ENCODE measurements at regions not wholly inside any gene's neighbourhood (a gene's known extent, or its start where the extent isn't known, plus 50 kb on each side); places are given as distances from the start of the nearest gene placed in this dataset.

GRCh38 chr3:107963581-107963980 is 127.2 kb downstream of the CD47 start:
- Histone ChIP-seq H2BK12ac (ENCODE audit: insufficient read length, low read depth, low read length) (no peak overlapping the region), H3K14ac (ENCODE audit: insufficient read depth, low read length) (no peak overlapping the region), H3K27ac (ENCODE audit: insufficient read length, low read depth, low read length) (no peak overlapping the region), H3K9ac (ENCODE audit: extremely low read depth, insufficient read length, low read length) (no peak overlapping the region), H4K8ac (replicated peaks; ENCODE audit: insufficient read length, low read depth, low read length) (no peak overlapping the region), H3K79me1 (ENCODE audit: insufficient read depth, low read depth, low read length, poor library complexity, severe bottlenecking) (no peaks in the 10 kb centered on the region), H3K27me3 (ENCODE audit: insufficient read depth, low read length) (no peaks in the 10 kb centered on the region), H3K4ac (ENCODE audit: low read depth, low read length) (no peak overlapping the region), H3K4me2 (ENCODE audit: insufficient read depth, insufficient read length, low read length) (no peak overlapping the region), H3K23ac (ENCODE audit: insufficient read length, low read depth, low read length) (no peak overlapping the region), H2AFZ (ENCODE audit: low read length) (no peak overlapping the region), H3K56ac (ENCODE audit: insufficient read length, low read depth, low read length) (no peak overlapping the region), H2BK5ac (ENCODE audit: insufficient read length, low read length) (no peak overlapping the region), H3K79me2 (ENCODE audit: insufficient read depth, low read length) (no peaks in the 10 kb centered on the region), H3K9me3 (ENCODE audit: control insufficient read depth, low read depth, low read length) (no peaks in the 10 kb centered on the region), H4K91ac (ENCODE audit: insufficient read length, low read depth, low read length) (no peak overlapping the region), H2BK20ac (ENCODE audit: low read depth, low read length, poor library complexity, severe bottlenecking) (no peak overlapping the region), H2BK120ac (ENCODE audit: low read depth, low read length, poor library complexity, severe bottlenecking) (no peak overlapping the region), H3K4me1 (ENCODE audit: insufficient read depth, low read length) (no peaks in the 10 kb centered on the region; the same call in 1 of the 2 replicates), H2AK5ac (ENCODE audit: insufficient read length, low read length) (no peak overlapping the region), H4K20me1 (ENCODE audit: control insufficient read depth, insufficient read depth, insufficient read length) (no peaks in the 10 kb centered on the region), H3K18ac (ENCODE audit: insufficient read length, low read depth, low read length) (no peak overlapping the region), H4K5ac (ENCODE audit: insufficient read length, low read depth, low read length) (no peak overlapping the region), H3T11ph (ENCODE audit: low read length) (no peak overlapping the region), H3K23me2 (ENCODE audit: insufficient read length, low read depth, low read length, poor library complexity, severe bottlenecking) (no peaks in the 10 kb centered on the region), H2BK15ac (ENCODE audit: low read depth, low read length) (no peak overlapping the region)
- WGBS (ENCODE audit: extremely low coverage, insufficient read length, low lambda C conversion rate), result no CpG with 5 or more reads among the region's 1 CpG
- Mint-ChIP-seq H3K9me3 (no peaks in the 10 kb centered on the region), H3K4me3 (no peak overlapping the region), H3K27me3 (ENCODE audit: low read depth) (no peaks in the 10 kb centered on the region), H3K4me1 (peaks cover 18 to 19% of the 10 kb centered on the region in 2 experiments), H3K27ac (no peak overlapping the region), H3K36me3 (ENCODE audit: insufficient read depth in 1 of 3, low read depth in 3 of 3) (no peaks in the 10 kb centered on the region)
- no peak for DNase-seq
- no peak for TF ChIP-seq CTCF (conservative IDR thresholded peaks at IDR 0.05)

Measured in H9 (cell line).